ENCODE measurements at regions not wholly inside any gene's neighbourhood (a gene's known extent, or its start where the extent isn't known, plus 50 kb on each side); places are given as distances from the start of the nearest gene placed in this dataset.

GRCh38 chr6:144922120-144922722, 637.1 kb downstream of the UTRN start:
- no peak for TF ChIP-seq CTCF (conservative IDR thresholded peaks at IDR 0.05)
- no peak for TF ChIP-seq ZFX (IDR thresholded peaks at IDR 0.05)

All from C4-2B (cell line).